Neural crest cell (in vitro differentiated cells): ENCODE measurements at regions not wholly inside any gene's neighbourhood (a gene's known extent, or its start where the extent isn't known, plus 50 kb on each side); places are given as distances from the start of the nearest gene placed in this dataset.

Source experiments
- DNase-seq: peaks from one replicate; pipeline ENCODE4 v3.0.0; 2021; ENCODE audit warnings: low read depth, mixed read lengths, low spot score
- H3K27ac Mint-ChIP-seq: one replicate; pipeline ENCODE4 v1.8.0; 2021; ENCODE audit warnings: mild to moderate bottlenecking, mixed read lengths; ENCODE audit not compliant: unreplicated experiment
- H3K27me3 Mint-ChIP-seq: 2 replicates; pipeline ENCODE4 v1.8.0; 2021; ENCODE audit warnings: low read depth, mild to moderate bottlenecking, mixed read lengths
- H3K36me3 Mint-ChIP-seq: 2 replicates; pipeline ENCODE4 v1.8.0; 2021; ENCODE audit warnings: low read depth, mild to moderate bottlenecking, mixed read lengths
- H3K4me1 Mint-ChIP-seq: 2 replicates; pipeline ENCODE4 v1.8.0; 2021; ENCODE audit warnings: mixed read lengths
- H3K4me3 Mint-ChIP-seq: one replicate; pipeline ENCODE4 v1.8.0; 2021; ENCODE audit warnings: mild to moderate bottlenecking, mixed read lengths
- H3K9me3 Mint-ChIP-seq: 2 replicates; pipeline ENCODE4 v1.8.0; 2021; ENCODE audit warnings: mixed read lengths
- CTCF ChIP-seq: fragments of 200-600 bp; sonication (generic); conservative IDR thresholded peaks from 2 replicates; pipeline ENCODE4 v1.5.0; 2021; ENCODE audit warnings: antibody characterized with exemption, mild to moderate bottlenecking

- Mint-ChIP-seq H3K36me3 (peaks cover 9% of the 10 kb centered on the region), H3K27ac (no peak overlapping the region), H3K4me3 (no peak overlapping the region), H3K27me3 (no peaks in the 10 kb centered on the region), H3K9me3 (peaks cover 2% of the 10 kb centered on the region), H3K4me1 (peaks cover 9% of the 10 kb centered on the region)
- no peak for TF ChIP-seq CTCF
- no peak for DNase-seq
Observed at GRCh38 chr21:16571594-16571993, 841.8 kb downstream of the USP25 start.

- no peak overlapping the region for H3K27ac Mint-ChIP-seq
- peaks cover 9% of the 10 kb centered on the region for H3K4me1 Mint-ChIP-seq
- no peak overlapping the region for H3K4me3 Mint-ChIP-seq
- H3K27me3 Mint-ChIP-seq, result no peaks in the 10 kb centered on the region
- H3K9me3 Mint-ChIP-seq, result peaks cover 2% of the 10 kb centered on the region
- DNase-seq, result no peak
- no peak for TF ChIP-seq CTCF
- H3K36me3 Mint-ChIP-seq, result peaks cover 9% of the 10 kb centered on the region
Observed at GRCh38 chr21:16572032-16572431, 842.2 kb downstream of the USP25 start.

GRCh38 chr21:16573578-16573977, 843.8 kb downstream of the USP25 start:
- peaks cover 9% of the 10 kb centered on the region for H3K36me3 Mint-ChIP-seq
- peaks cover 2% of the 10 kb centered on the region for H3K9me3 Mint-ChIP-seq
- no peak for DNase-seq
- no peak for TF ChIP-seq CTCF
- H3K27ac Mint-ChIP-seq, result no peak overlapping the region
- H3K27me3 Mint-ChIP-seq, result no peaks in the 10 kb centered on the region
- H3K4me3 Mint-ChIP-seq, result no peak overlapping the region
- H3K4me1 Mint-ChIP-seq, result peaks cover 9% of the 10 kb centered on the region

GRCh38 chr21:16577975-16578374, 848.2 kb downstream of the USP25 start:
- no peak overlapping the region for H3K27ac Mint-ChIP-seq
- no peak for TF ChIP-seq CTCF

GRCh38 chr21:16578912-16579311, 849.1 kb downstream of the USP25 start:
- Mint-ChIP-seq H3K27me3 (no peaks in the 10 kb centered on the region), H3K4me1 (peaks cover 14% of the 10 kb centered on the region), H3K27ac (no peak overlapping the region), H3K36me3 (peaks cover 2% of the 10 kb centered on the region), H3K4me3 (no peak overlapping the region), H3K9me3 (no peaks in the 10 kb centered on the region)
- TF ChIP-seq CTCF, result no peak
- no peak for DNase-seq

More at GRCh38 chr21:16577975-16578374, 848.2 kb downstream of the USP25 start:
- no peaks in the 10 kb centered on the region for H3K27me3 Mint-ChIP-seq
- H3K36me3 Mint-ChIP-seq, result peaks cover 2% of the 10 kb centered on the region
- peaks cover 14% of the 10 kb centered on the region for H3K4me1 Mint-ChIP-seq
- no peak for DNase-seq
- H3K4me3 Mint-ChIP-seq, result no peak overlapping the region
- no peaks in the 10 kb centered on the region for H3K9me3 Mint-ChIP-seq

GRCh38 chr21:16579538-16579937, 849.8 kb downstream of the USP25 start:
- Mint-ChIP-seq H3K36me3 (peaks cover 2% of the 10 kb centered on the region), H3K27ac (peak overlapping the region; percentile 50), H3K4me1 (peaks cover 14% of the 10 kb centered on the region), H3K4me3 (no peak overlapping the region), H3K9me3 (no peaks in the 10 kb centered on the region), H3K27me3 (no peaks in the 10 kb centered on the region)
- TF ChIP-seq CTCF, result no peak
- DNase-seq, result no peak
